ENCODE measurements at regions not wholly inside any gene's neighbourhood (a gene's known extent, or its start where the extent isn't known, plus 50 kb on each side); places are given as distances from the start of the nearest gene placed in this dataset.
A peak's percentile ranks its signal among the peaks of the same experiment; 100 is the strongest.

GRCh38 chr4:152156442-152156841, 379.4 kb downstream of the FBXW7 start:
- DNase-seq: no peak

DNA sequence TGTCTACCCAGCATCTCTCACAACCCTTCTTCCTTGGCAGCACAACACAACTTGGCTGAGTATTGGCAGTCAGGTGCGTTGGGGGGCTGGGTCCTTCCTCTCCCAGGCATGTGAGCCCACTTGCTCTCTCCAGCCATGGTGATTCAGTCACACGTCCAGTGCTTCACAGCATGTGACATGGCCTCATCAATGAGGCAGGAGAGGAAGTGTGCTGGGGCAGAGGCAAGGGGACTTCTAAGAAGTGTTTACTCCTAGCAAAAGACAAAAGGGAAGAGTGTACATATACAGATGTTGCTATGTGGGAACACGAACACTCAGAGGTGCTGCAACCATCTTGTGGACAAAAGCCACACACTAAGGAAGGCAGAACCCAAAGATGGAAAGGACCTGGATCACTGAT, 380.8 kb downstream of the FBXW7 start:
- DNase-seq: no peak

- DNase-seq: no peak
Observed at GRCh38 chr4:152154433-152154832, 381.5 kb downstream of the FBXW7 start.

GRCh38 chr4:152153476-152154270, 382.2 kb downstream of the FBXW7 start:
- no peak for DNase-seq

DNA sequence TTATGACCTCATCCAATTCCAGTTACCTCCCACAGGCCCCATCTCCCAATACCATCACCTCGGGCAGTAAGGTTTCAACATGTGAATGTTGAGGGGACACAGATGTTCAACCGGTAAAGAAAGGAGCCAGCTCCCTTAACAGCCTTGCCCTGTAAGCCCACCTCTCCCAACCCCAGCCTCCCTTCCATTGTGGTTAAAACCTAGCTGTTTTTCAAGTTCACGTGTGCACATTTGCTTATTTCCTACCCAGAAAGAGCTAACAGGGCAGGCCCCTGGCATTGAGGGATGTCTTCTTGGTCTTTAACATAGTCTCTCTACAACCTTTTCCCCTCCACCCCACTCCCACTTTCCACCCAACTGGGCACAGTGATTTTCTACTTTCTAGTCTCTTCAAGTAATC, 385.7 kb downstream of the FBXW7 start:
- no peak for DNase-seq

GRCh38 chr4:152149745-152150144, 386.1 kb downstream of the FBXW7 start:
- no peak for DNase-seq

DNA sequence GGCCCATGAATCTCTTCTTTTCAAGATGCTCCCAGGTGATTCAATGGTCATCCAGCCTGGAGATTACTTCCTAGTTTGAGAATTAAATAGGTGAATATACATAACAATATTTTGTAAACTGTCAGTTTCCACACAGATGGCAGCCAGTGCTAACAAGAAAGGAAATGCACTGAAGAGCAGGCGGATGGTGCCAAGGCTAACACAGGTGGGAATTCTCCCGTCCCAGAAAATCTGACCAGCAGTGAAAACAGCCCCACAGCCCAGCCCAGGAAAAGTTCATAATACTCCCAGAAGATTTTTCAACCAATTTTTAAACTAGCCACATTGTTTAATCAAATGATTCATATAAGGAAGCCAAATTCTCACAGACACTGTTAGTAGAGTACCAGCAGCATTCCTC, 387.2 kb upstream of the GATB start:
- no peak for DNase-seq

DNA sequence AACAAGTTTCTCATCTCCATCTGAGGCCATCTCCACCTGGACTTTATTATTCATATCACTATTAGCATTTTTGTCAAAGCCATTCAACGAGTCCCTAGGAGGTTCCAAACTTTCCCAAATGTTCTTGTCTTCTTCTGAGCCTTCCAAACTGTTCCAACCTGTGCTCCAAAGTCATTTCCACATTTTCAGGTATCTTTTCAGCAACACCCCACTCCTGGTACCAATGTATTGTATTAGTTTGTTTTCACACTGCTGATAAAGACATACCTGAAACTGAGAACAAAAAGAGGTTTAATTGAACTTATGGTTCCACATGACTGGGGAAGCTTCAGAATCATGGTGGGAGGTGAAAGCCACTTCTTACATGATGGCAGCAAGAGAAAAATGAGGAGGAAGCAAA, 385.4 kb upstream of the GATB start:
- no peak for DNase-seq

- DNase-seq: no peak
Observed at GRCh38 chr4:152143806-152144205, 383.0 kb upstream of the GATB start.

DNA sequence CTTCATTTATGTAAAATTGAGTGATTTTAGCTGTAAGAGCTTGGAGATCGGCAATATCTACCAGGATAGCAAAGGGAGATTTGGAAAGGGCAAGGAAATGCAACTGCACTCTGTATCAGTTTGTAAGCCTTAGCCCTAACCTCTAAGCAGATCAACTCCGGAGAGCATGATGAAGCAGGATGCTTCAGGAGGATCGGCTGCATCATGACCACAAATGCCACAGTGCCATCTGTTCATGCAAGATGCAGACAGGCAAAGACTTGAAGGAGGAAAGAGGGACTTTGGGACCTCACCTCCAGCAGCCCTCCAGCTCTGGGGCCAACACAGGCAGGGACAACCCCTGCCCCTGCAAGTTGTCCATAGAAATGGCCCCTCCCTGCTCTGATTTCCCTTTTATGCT, 377.6 kb upstream of the GATB start:
- peak; percentile 19 for DNase-seq

DNA sequence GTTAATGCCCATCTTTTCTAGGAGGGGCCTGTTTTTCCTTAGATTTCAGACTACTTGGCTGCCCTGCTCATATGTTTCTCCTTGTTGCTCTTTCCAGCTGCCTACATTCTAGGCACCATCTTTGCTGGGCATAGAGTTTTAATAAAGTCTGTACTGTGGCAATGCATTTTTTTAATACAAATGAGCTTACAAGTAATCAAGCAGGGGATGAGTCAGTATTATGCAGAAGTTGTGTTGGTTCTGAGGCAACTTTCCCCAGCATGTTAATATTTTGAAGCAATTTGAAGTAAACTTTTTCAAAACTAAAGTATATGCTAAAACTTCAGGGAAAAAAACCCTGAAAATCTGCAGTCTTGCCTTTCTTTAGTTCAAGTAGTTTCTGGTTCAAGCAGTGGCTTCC, 372.0 kb upstream of the GATB start:
- no peak for DNase-seq

DNA sequence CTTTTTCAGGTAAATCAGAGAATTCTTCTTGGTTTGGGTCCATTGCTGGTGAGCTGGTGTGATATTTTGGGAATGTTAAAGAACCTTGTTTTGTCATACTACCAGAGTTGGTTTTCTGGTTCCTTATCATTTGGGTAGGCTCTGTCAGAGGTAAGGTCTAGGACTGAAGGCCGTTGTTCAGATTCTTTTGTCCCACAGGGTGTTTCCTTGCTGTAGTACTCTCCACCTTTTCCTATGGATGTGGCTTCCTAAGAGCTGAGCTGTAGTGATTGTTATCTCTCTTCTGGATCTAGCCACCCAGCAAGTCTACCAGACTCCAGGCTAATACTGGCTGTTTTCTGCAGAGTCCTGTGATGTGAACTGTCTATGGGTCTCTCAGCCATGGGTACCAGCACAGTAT, 367.5 kb upstream of the GATB start:
- DNase-seq: no peak

- no peak for DNase-seq
Observed at GRCh38 chr4:152126238-152126637, 365.4 kb upstream of the GATB start.

DNA sequence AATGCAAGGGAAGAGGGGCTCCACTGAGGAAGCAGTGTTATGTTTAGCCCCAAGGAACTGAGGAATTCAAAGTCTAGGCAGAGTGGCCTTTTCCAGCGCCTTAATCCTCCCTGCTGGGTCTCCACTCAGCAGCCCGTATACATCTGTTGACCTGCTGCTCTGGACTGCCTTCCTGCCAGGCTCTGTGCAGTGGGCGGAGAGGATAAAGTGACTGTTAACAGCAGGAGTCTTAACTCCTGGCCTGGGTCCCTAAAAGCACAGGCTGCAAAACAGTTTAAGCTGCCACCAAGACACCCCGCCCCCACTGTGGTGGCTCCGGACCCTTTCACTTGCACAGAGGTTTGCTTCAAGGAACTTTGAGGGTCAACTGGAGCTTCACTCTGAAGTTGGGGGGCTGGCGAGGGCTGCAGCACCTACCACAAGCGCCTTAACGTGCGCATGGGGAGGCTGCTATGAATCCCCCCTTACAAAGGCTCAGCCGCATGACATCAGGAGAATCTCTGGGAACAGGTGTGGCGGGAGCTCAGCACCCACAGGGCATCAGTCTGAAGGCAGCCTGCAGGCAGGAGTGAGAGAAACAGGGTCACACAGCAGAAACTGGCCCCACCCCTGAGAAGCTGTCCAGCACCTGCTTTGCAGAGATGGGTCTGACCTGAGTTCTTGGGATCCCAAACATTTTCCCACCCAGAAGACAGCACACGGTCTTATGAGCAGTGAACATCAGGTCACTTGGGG, 358.2 kb upstream of the GATB start:
- DNase-seq: no peak

GRCh38 chr4:152117933-152118507, 357.2 kb upstream of the GATB start:
- DNase-seq: no peak

DNA sequence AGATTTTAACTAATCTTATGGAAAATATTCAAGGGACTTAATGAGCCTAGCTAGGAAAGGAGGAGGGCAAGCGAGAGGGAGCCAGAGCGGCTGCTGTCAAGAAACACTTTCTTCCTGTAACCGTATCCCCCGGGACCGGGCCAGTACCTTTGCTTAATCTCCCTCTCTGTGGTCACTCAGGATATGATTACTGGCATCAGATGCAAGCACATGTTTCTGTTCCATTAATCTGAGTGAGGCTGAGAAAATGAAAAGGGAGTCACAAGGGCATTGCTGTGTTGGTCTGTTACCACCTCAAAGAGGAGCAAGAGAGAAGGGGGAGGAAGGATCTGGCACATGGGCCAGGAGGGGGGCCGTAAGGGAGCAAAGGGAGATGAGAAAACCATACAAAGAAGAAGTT, 356.7 kb upstream of the GATB start:
- DNase-seq: no peak

GRCh38 chr4:152117054-152117453, 356.2 kb upstream of the GATB start:
- no peak for DNase-seq

DNA sequence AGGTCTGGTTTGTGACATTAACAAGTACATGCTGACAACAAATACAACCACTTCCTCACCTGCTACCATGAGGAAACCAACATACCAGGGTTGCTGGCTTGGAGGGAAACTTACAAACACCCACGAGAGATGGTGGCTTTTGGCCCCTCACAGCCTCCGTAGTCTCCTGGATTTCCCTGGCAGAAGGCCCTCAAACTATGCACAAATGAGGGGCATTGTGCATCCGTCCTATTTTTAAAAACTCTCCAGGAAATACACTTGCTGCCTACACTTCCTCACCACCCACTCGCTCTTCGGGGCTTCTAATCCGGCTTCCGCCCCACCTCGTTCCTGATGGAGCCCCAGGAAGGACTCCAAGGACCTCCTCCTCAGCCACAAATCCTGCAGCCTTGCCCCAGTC, 355.0 kb upstream of the GATB start:
- DNase-seq: no peak

- DNase-seq: no peak
Observed at GRCh38 chr4:152115118-152115517, 354.3 kb upstream of the GATB start.

GRCh38 chr4:152114562-152114961, 353.8 kb upstream of the GATB start:
- DNase-seq: no peak

- DNase-seq: no peak
Observed at GRCh38 chr4:152112887-152113286, 352.1 kb upstream of the GATB start.

DNA sequence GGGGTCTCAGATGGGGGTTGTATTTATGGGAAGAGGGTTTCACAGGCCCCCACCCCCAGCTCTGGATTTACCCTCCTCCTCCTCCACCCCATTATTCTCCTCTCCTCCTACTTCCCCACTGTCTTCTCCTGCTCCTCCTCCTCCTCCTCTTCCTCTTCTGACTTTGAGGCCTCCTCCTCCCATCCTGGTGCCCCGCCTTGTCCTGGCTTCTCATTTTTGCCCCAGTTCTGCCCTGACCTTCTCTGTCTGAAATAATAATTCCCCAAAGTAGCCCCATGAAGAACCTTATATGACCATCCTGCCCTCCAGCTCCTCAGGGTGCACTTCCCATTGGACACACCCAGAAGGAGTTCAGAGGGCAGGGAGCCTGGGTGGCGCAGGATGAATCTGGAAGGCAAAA, 351.4 kb upstream of the GATB start:
- no peak for DNase-seq

GRCh38 chr4:152110780-152111179, 350.0 kb upstream of the GATB start:
- DNase-seq: no peak

Data from MV-4-11 (cell line).